Activated naive CD8-positive, alpha-beta T cell treated with anti-CD3 and anti-CD28 coated beads, Interleukin-2, amount 50 U/mL, for 24 hours (primary cell): ENCODE measurements at regions not wholly inside any gene's neighbourhood (a gene's known extent, or its start where the extent isn't known, plus 50 kb on each side); places are given as distances from the start of the nearest gene placed in this dataset.

ENCODE experiments used
- ATAC-seq: fragments of 150-1000 bp; cut with Tn5 transposase; one replicate; pipeline ENCODE4 v1.10.0; 2021
- DNase-seq: peaks from one replicate; pipeline ENCODE4 v3.0.0; 2021
- H3K27ac Mint-ChIP-seq: one replicate; pipeline ENCODE4 v1.8.0; 2021; ENCODE audit warnings: mild to moderate bottlenecking, mixed read lengths
- H3K27me3 Mint-ChIP-seq: one replicate; pipeline ENCODE4 v1.8.0; 2021; ENCODE audit warnings: mixed read lengths
- H3K36me3 Mint-ChIP-seq: one replicate; pipeline ENCODE4 v1.8.0; 2021; ENCODE audit warnings: low read depth, mixed read lengths
- H3K4me1 Mint-ChIP-seq: one replicate; pipeline ENCODE4 v1.8.0; 2021; ENCODE audit warnings: mixed read lengths
- H3K4me3 Mint-ChIP-seq: one replicate; pipeline ENCODE4 v1.8.0; 2021; ENCODE audit warnings: mild to moderate bottlenecking, moderate library complexity, mixed read lengths
- H3K9me3 Mint-ChIP-seq: one replicate; pipeline ENCODE4 v1.8.0; 2021; ENCODE audit warnings: mixed read lengths

- Mint-ChIP-seq H3K27me3 (no peaks in the 10 kb centered on the region), H3K9me3 (no peaks in the 10 kb centered on the region), H3K4me3 (no peak overlapping the region), H3K4me1 (no peaks in the 10 kb centered on the region), H3K36me3 (no peaks in the 10 kb centered on the region), H3K27ac (no peak overlapping the region)
- no peak for DNase-seq
- ATAC-seq = no peak
These were observed 182.8 kb downstream of the C11orf87 start for GRCh38 chr11:109604481-109605400.

- no peaks in the 10 kb centered on the region for H3K27me3 Mint-ChIP-seq
- DNase-seq (no peak), ATAC-seq (no peak)
- no peaks in the 10 kb centered on the region for H3K9me3 Mint-ChIP-seq
- H3K27ac Mint-ChIP-seq = no peak overlapping the region
- no peaks in the 10 kb centered on the region for H3K36me3 Mint-ChIP-seq
- H3K4me3 Mint-ChIP-seq = no peak overlapping the region
- no peaks in the 10 kb centered on the region for H3K4me1 Mint-ChIP-seq
These were observed 184.3 kb downstream of the C11orf87 start for GRCh38 chr11:109606256-109606655.

- DNase-seq (no peak), ATAC-seq (no peak)
- Mint-ChIP-seq H3K4me1 (no peaks in the 10 kb centered on the region), H3K27me3 (no peaks in the 10 kb centered on the region), H3K9me3 (no peaks in the 10 kb centered on the region), H3K36me3 (no peaks in the 10 kb centered on the region), H3K4me3 (no peak overlapping the region), H3K27ac (no peak overlapping the region)
These were observed 187.6 kb downstream of the C11orf87 start for GRCh38 chr11:109609454-109610185.

GRCh38 chr11:109612496-109612895, 190.5 kb downstream of the C11orf87 start:
- ATAC-seq = no peak
- Mint-ChIP-seq H3K9me3 (no peaks in the 10 kb centered on the region), H3K4me1 (no peaks in the 10 kb centered on the region), H3K4me3 (no peak overlapping the region), H3K27ac (no peak overlapping the region), H3K36me3 (no peaks in the 10 kb centered on the region), H3K27me3 (no peaks in the 10 kb centered on the region)
- no peak for DNase-seq

- no peak overlapping the region for H3K27ac Mint-ChIP-seq
- DNase-seq = no peak
- no peaks in the 10 kb centered on the region for H3K36me3 Mint-ChIP-seq
- H3K4me1 Mint-ChIP-seq = no peaks in the 10 kb centered on the region
- peaks cover 6% of the 10 kb centered on the region for H3K9me3 Mint-ChIP-seq
- no peak for ATAC-seq
- H3K4me3 Mint-ChIP-seq = no peak overlapping the region
- H3K27me3 Mint-ChIP-seq = no peaks in the 10 kb centered on the region
These were observed 197.5 kb downstream of the C11orf87 start for GRCh38 chr11:109619498-109619897.

- ATAC-seq = no peak
- Mint-ChIP-seq H3K27ac (no peak overlapping the region), H3K27me3 (no peaks in the 10 kb centered on the region), H3K36me3 (no peaks in the 10 kb centered on the region), H3K9me3 (peaks cover 8% of the 10 kb centered on the region), H3K4me1 (no peaks in the 10 kb centered on the region), H3K4me3 (no peak overlapping the region)
- DNase-seq = no peak
These were observed 207.7 kb downstream of the C11orf87 start for GRCh38 chr11:109629734-109630133.

- ATAC-seq (no peak), DNase-seq (no peak)
- no peak overlapping the region for H3K27ac Mint-ChIP-seq
- H3K36me3 Mint-ChIP-seq = no peaks in the 10 kb centered on the region
- peaks cover 3% of the 10 kb centered on the region for H3K9me3 Mint-ChIP-seq
- no peaks in the 10 kb centered on the region for H3K27me3 Mint-ChIP-seq
- no peak overlapping the region for H3K4me3 Mint-ChIP-seq
- H3K4me1 Mint-ChIP-seq = no peaks in the 10 kb centered on the region
These were observed 219.6 kb downstream of the C11orf87 start for GRCh38 chr11:109641549-109641948.

GRCh38 chr11:109644152-109644551, 222.2 kb downstream of the C11orf87 start:
- no peaks in the 10 kb centered on the region for H3K36me3 Mint-ChIP-seq
- no peak for ATAC-seq
- H3K4me1 Mint-ChIP-seq = no peaks in the 10 kb centered on the region
- H3K4me3 Mint-ChIP-seq = no peak overlapping the region
- DNase-seq = no peak
- no peaks in the 10 kb centered on the region for H3K27me3 Mint-ChIP-seq
- H3K9me3 Mint-ChIP-seq = peaks cover under 1% of the 10 kb centered on the region
- H3K27ac Mint-ChIP-seq = no peak overlapping the region

GRCh38 chr11:109648804-109649203, 226.8 kb downstream of the C11orf87 start:
- no peak overlapping the region for H3K27ac Mint-ChIP-seq
- H3K27me3 Mint-ChIP-seq = no peaks in the 10 kb centered on the region
- H3K4me3 Mint-ChIP-seq = no peak overlapping the region
- H3K9me3 Mint-ChIP-seq = no peaks in the 10 kb centered on the region
- no peak for ATAC-seq
- no peaks in the 10 kb centered on the region for H3K36me3 Mint-ChIP-seq
- H3K4me1 Mint-ChIP-seq = no peaks in the 10 kb centered on the region
- no peak for DNase-seq

GRCh38 chr11:109654091-109654490, 232.1 kb downstream of the C11orf87 start:
- no peak overlapping the region for H3K4me3 Mint-ChIP-seq
- no peaks in the 10 kb centered on the region for H3K36me3 Mint-ChIP-seq
- H3K9me3 Mint-ChIP-seq = no peaks in the 10 kb centered on the region
- DNase-seq = no peak
- no peaks in the 10 kb centered on the region for H3K27me3 Mint-ChIP-seq
- ATAC-seq = no peak
- H3K27ac Mint-ChIP-seq = no peak overlapping the region
- H3K4me1 Mint-ChIP-seq = no peaks in the 10 kb centered on the region

- Mint-ChIP-seq H3K4me1 (no peaks in the 10 kb centered on the region), H3K9me3 (no peaks in the 10 kb centered on the region), H3K27me3 (no peaks in the 10 kb centered on the region), H3K4me3 (no peak overlapping the region), H3K36me3 (no peaks in the 10 kb centered on the region), H3K27ac (no peak overlapping the region)
- ATAC-seq (no peak), DNase-seq (no peak)
These were observed 236.2 kb downstream of the C11orf87 start for GRCh38 chr11:109658190-109658589.

- Mint-ChIP-seq H3K9me3 (no peaks in the 10 kb centered on the region), H3K36me3 (no peaks in the 10 kb centered on the region), H3K27ac (no peak overlapping the region), H3K27me3 (no peaks in the 10 kb centered on the region), H3K4me3 (no peak overlapping the region), H3K4me1 (no peaks in the 10 kb centered on the region)
- ATAC-seq (no peak), DNase-seq (no peak)
These were observed 245.7 kb downstream of the C11orf87 start for GRCh38 chr11:109667719-109668118.

- no peaks in the 10 kb centered on the region for H3K27me3 Mint-ChIP-seq
- H3K4me1 Mint-ChIP-seq = no peaks in the 10 kb centered on the region
- H3K4me3 Mint-ChIP-seq = no peak overlapping the region
- no peaks in the 10 kb centered on the region for H3K36me3 Mint-ChIP-seq
- no peak for ATAC-seq
- H3K9me3 Mint-ChIP-seq = no peaks in the 10 kb centered on the region
- DNase-seq = no peak
- no peak overlapping the region for H3K27ac Mint-ChIP-seq
These were observed 247.1 kb downstream of the C11orf87 start for GRCh38 chr11:109668973-109669634.

- ATAC-seq (no peak), DNase-seq (no peak)
- Mint-ChIP-seq H3K27ac (no peak overlapping the region), H3K4me1 (no peaks in the 10 kb centered on the region), H3K4me3 (no peak overlapping the region), H3K36me3 (no peaks in the 10 kb centered on the region), H3K27me3 (no peaks in the 10 kb centered on the region), H3K9me3 (no peaks in the 10 kb centered on the region)
These were observed 255.2 kb downstream of the C11orf87 start for GRCh38 chr11:109677231-109677630.

- H3K4me3 Mint-ChIP-seq = no peak overlapping the region
- no peak overlapping the region for H3K27ac Mint-ChIP-seq
- ATAC-seq (no peak), DNase-seq (no peak)
- H3K9me3 Mint-ChIP-seq = no peaks in the 10 kb centered on the region
- no peaks in the 10 kb centered on the region for H3K36me3 Mint-ChIP-seq
- H3K27me3 Mint-ChIP-seq = peaks cover 2% of the 10 kb centered on the region
- H3K4me1 Mint-ChIP-seq = no peaks in the 10 kb centered on the region
These were observed 255.9 kb downstream of the C11orf87 start for GRCh38 chr11:109677876-109678275.
